UCSD-AML1 (cell line): ENCODE measurements at regions not wholly inside any gene's neighbourhood (a gene's known extent, or its start where the extent isn't known, plus 50 kb on each side); places are given as distances from the start of the nearest gene placed in this dataset.

ENCODE experiments used
- DNase-seq: peaks from one replicate; lab custom pipeline; 2025; ENCODE audit not compliant: unreplicated experiment; lab: John Stamatoyannopoulos, UW

GRCh38 chr2:234840336-234840735, 111.5 kb upstream of the SH3BP4 start:
- DNase-seq, result no peak

GRCh38 chr2:234839285-234839684, 112.5 kb upstream of the SH3BP4 start:
- no peak for DNase-seq

GRCh38 chr2:234836271-234836670, 115.5 kb upstream of the SH3BP4 start:
- DNase-seq, result no peak

GRCh38 chr2:234835738-234836137, 116.1 kb upstream of the SH3BP4 start:
- no peak for DNase-seq

- no peak for DNase-seq
These were observed 117.4 kb upstream of the SH3BP4 start for GRCh38 chr2:234834228-234834923.

GRCh38 chr2:234830853-234831252, 121.0 kb upstream of the SH3BP4 start:
- DNase-seq, result no peak

- no peak for DNase-seq
These were observed 122.8 kb upstream of the SH3BP4 start for GRCh38 chr2:234829074-234829455.

GRCh38 chr2:234828382-234829073, 123.3 kb upstream of the SH3BP4 start:
- DNase-seq, result no peak

- DNase-seq, result no peak
These were observed 124.5 kb upstream of the SH3BP4 start for GRCh38 chr2:234827096-234827860.

GRCh38 chr2:234826681-234827080, 125.1 kb upstream of the SH3BP4 start:
- no peak for DNase-seq

- DNase-seq, result no peak
These were observed 126.2 kb upstream of the SH3BP4 start for GRCh38 chr2:234825616-234826015.

- DNase-seq, result no peak
These were observed 127.9 kb upstream of the SH3BP4 start for GRCh38 chr2:234823877-234824376.

- DNase-seq, result no peak
These were observed 128.5 kb upstream of the SH3BP4 start for GRCh38 chr2:234823196-234823876.

GRCh38 chr2:234821946-234822475, 129.8 kb upstream of the SH3BP4 start:
- DNase-seq, result no peak

GRCh38 chr2:234818937-234819336, 132.9 kb upstream of the SH3BP4 start:
- DNase-seq, result no peak

- DNase-seq, result no peak
These were observed 135.3 kb upstream of the SH3BP4 start for GRCh38 chr2:234816491-234816890.

- DNase-seq, result no peak
These were observed 135.8 kb upstream of the SH3BP4 start for GRCh38 chr2:234816056-234816455.

- DNase-seq, result no peak
These were observed 137.4 kb upstream of the SH3BP4 start for GRCh38 chr2:234814374-234814773.

- no peak for DNase-seq
These were observed 139.0 kb upstream of the SH3BP4 start for GRCh38 chr2:234812851-234813250.

- DNase-seq, result no peak
These were observed 142.9 kb upstream of the SH3BP4 start for GRCh38 chr2:234808907-234809306.

- DNase-seq, result no peak
These were observed 145.0 kb upstream of the SH3BP4 start for GRCh38 chr2:234806818-234807217.
